NCI-H1436 (cell line): ENCODE measurements at regions not wholly inside any gene's neighbourhood (a gene's known extent, or its start where the extent isn't known, plus 50 kb on each side); places are given as distances from the start of the nearest gene placed in this dataset.
"Not testable (repeated sequence)": the region's sequence is repeated elsewhere in the genome, so short reads cannot be mapped to it uniquely, and the experiment has no call there.

ENCODE experiments used
- DNase-seq: peaks from one replicate; lab custom pipeline; 2025; lab: John Stamatoyannopoulos, UW

- DNase-seq: not testable (repeated sequence)
These were observed 84.0 kb upstream of the STEAP1 start for GRCh38 chr7:90070238-90070637.

- DNase-seq: no peak
These were observed 75.3 kb upstream of the STEAP1 start for GRCh38 chr7:90078921-90079320.

GRCh38 chr7:90081621-90082020 lies 72.6 kb upstream of the STEAP1 start:
- DNase-seq: no peak

- no peak for DNase-seq
These were observed 61.8 kb upstream of the STEAP1 start for GRCh38 chr7:90092506-90092905.

- DNase-seq: no peak
These were observed 60.2 kb upstream of the STEAP1 start for GRCh38 chr7:90094030-90094429.
